Fibroblast of pulmonary artery (primary cell): ENCODE measurements at regions not wholly inside any gene's neighbourhood (a gene's known extent, or its start where the extent isn't known, plus 50 kb on each side); places are given as distances from the start of the nearest gene placed in this dataset.
A peak's percentile ranks its signal among the peaks of the same experiment; 100 is the strongest.

Experiments used
- DNase-seq: peaks from one replicate; pipeline ENCODE4 v3.0.0-alpha.2; 2010; ENCODE audit warnings: low read depth
- H3K4me3 ChIP-seq: replicated peaks from 2 replicates; pipeline ENCODE4 v1.5.1; 2011; ENCODE audit warnings: low read depth, mild to moderate bottlenecking, control low read depth, low read length, moderate library complexity
- CTCF ChIP-seq: IDR thresholded peaks from 2 replicates; pipeline ENCODE4 v1.5.1; 2011; ENCODE audit warnings: mild to moderate bottlenecking, control low read depth, low read length, inconsistent platforms; ENCODE audit errors: missing control alignments

GRCh38 chr14:37650356-37651037, 55.1 kb downstream of the TTC6 start:
- no peak for TF ChIP-seq CTCF
- DNase-seq = no peak

GRCh38 chr14:37652042-37652441, 56.6 kb downstream of the TTC6 start:
- H3K4me3 ChIP-seq = no peak overlapping the region
- no peak for DNase-seq
- no peak for TF ChIP-seq CTCF

More at GRCh38 chr14:37650356-37651037, 55.1 kb downstream of the TTC6 start:
- H3K4me3 ChIP-seq = no peak overlapping the region

GRCh38 chr14:37655418-37655817, 60.0 kb downstream of the TTC6 start:
- peak; percentile 13 for DNase-seq
- no peak overlapping the region for H3K4me3 ChIP-seq
- no peak for TF ChIP-seq CTCF

GRCh38 chr14:37658156-37658555, 62.7 kb downstream of the TTC6 start:
- no peak overlapping the region for H3K4me3 ChIP-seq
- DNase-seq = no peak
- TF ChIP-seq CTCF = no peak

- no peak for TF ChIP-seq CTCF
- no peak for DNase-seq
- H3K4me3 ChIP-seq = no peak overlapping the region
Observed at GRCh38 chr14:37663498-37663897, 68.1 kb downstream of the TTC6 start.

GRCh38 chr14:37665479-37665878, 70.0 kb downstream of the TTC6 start:
- H3K4me3 ChIP-seq = no peak overlapping the region
- TF ChIP-seq CTCF = no peak
- no peak for DNase-seq

- H3K4me3 ChIP-seq = no peak overlapping the region
- TF ChIP-seq CTCF = no peak
- no peak for DNase-seq
Observed at GRCh38 chr14:37665951-37666350, 70.5 kb downstream of the TTC6 start.
